Right atrium auricular region (tissue), 2 donors: ENCODE measurements at regions not wholly inside any gene's neighbourhood (a gene's known extent, or its start where the extent isn't known, plus 50 kb on each side); places are given as distances from the start of the nearest gene placed in this dataset.

Experiments
- DNase-seq: peaks from one replicate; pipeline ENCODE4 v3.0.0-alpha.2; 2019; ENCODE audit warnings: low spot score
- H3K27ac ChIP-seq, 2 donors: fragments of 200-600 bp; sonication (generic); 1 replicate in 1 of 2; 2 replicates in 1 of 2; pipeline ENCODE4 v1.5.1; 2016 to 2019
- H3K27me3 ChIP-seq, 2 donors: fragments of 200-600 bp; sonication (generic); one replicate each; pipeline versions ENCODE4 v1.5.1 to v1.6.0; 2017 to 2019
- H3K36me3 ChIP-seq: fragments of 200-600 bp; sonication (generic); one replicate; pipeline ENCODE4 v1.5.1; 2016
- H3K4me1 ChIP-seq, 2 donors: fragments of 200-600 bp; sonication (generic); one replicate each; pipeline versions ENCODE4 v1.5.1 to v1.6.0; 2017 to 2019
- H3K4me3 ChIP-seq, 2 donors: fragments of 200-600 bp; sonication (generic); 1 replicate in 1 of 2; 2 replicates in 1 of 2; pipeline ENCODE4 v1.5.1; 2017 to 2019; ENCODE audit warnings: mild to moderate bottlenecking in 1 of 2, moderate library complexity in 1 of 2
- H3K9me3 ChIP-seq, 2 donors: fragments of 200-600 bp; sonication (generic); one replicate each; pipeline ENCODE4 v1.5.1; 2019
- TF ChIP-seq, protein P1 (sequence below), 2 donors: fragments of 200-600 bp; sonication (generic); IDR thresholded peaks; one replicate each; pipeline ENCODE4 v1.5.1; 2019; ENCODE audit warnings: antibody characterized with exemption in 2 of 2

- Histone ChIP-seq H3K9me3 (no peaks in the 10 kb centered on the region), H3K27me3 (no peaks in the 10 kb centered on the region), H3K4me3 (no peak overlapping the region), H3K4me1 (no peaks in the 10 kb centered on the region), H3K27ac (no peak overlapping the region), H3K36me3 (no peaks in the 10 kb centered on the region)
- no peak for DNase-seq
- TF ChIP-seq, protein P1, sequence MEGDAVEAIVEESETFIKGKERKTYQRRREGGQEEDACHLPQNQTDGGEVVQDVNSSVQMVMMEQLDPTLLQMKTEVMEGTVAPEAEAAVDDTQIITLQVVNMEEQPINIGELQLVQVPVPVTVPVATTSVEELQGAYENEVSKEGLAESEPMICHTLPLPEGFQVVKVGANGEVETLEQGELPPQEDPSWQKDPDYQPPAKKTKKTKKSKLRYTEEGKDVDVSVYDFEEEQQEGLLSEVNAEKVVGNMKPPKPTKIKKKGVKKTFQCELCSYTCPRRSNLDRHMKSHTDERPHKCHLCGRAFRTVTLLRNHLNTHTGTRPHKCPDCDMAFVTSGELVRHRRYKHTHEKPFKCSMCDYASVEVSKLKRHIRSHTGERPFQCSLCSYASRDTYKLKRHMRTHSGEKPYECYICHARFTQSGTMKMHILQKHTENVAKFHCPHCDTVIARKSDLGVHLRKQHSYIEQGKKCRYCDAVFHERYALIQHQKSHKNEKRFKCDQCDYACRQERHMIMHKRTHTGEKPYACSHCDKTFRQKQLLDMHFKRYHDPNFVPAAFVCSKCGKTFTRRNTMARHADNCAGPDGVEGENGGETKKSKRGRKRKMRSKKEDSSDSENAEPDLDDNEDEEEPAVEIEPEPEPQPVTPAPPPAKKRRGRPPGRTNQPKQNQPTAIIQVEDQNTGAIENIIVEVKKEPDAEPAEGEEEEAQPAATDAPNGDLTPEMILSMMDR (IDR thresholded peaks at IDR 0.05) = no peak
Observed at GRCh38 chr5:120779674-120780073, 315.6 kb downstream of the PRR16 start.

GRCh38 chr5:120788481-120788880 is 324.4 kb downstream of the PRR16 start:
- Histone ChIP-seq H3K4me3 (no peak overlapping the region), H3K27ac (no peak overlapping the region), H3K4me1 (no peaks in the 10 kb centered on the region), H3K27me3 (no peaks in the 10 kb centered on the region), H3K9me3 (no peaks in the 10 kb centered on the region), H3K36me3 (no peaks in the 10 kb centered on the region)
- TF ChIP-seq, protein P1 (IDR thresholded peaks at IDR 0.05) = no peak
- no peak for DNase-seq

- H3K36me3 ChIP-seq = no peaks in the 10 kb centered on the region
- H3K27ac ChIP-seq = no peak overlapping the region
- DNase-seq = no peak
- no peaks in the 10 kb centered on the region for H3K9me3 ChIP-seq
- no peaks in the 10 kb centered on the region for H3K4me1 ChIP-seq
- no peaks in the 10 kb centered on the region for H3K27me3 ChIP-seq
- no peak overlapping the region for H3K4me3 ChIP-seq
- TF ChIP-seq, protein P1 (IDR thresholded peaks at IDR 0.05) = no peak
Observed at GRCh38 chr5:120789918-120790317, 325.8 kb downstream of the PRR16 start.

GRCh38 chr5:120790339-120790738 is 326.2 kb downstream of the PRR16 start:
- TF ChIP-seq, protein P1 (IDR thresholded peaks at IDR 0.05) = no peak
- Histone ChIP-seq H3K9me3 (no peaks in the 10 kb centered on the region), H3K4me1 (no peaks in the 10 kb centered on the region), H3K27me3 (no peaks in the 10 kb centered on the region), H3K27ac (no peak overlapping the region), H3K36me3 (no peaks in the 10 kb centered on the region), H3K4me3 (no peak overlapping the region)
- no peak for DNase-seq

DNA sequence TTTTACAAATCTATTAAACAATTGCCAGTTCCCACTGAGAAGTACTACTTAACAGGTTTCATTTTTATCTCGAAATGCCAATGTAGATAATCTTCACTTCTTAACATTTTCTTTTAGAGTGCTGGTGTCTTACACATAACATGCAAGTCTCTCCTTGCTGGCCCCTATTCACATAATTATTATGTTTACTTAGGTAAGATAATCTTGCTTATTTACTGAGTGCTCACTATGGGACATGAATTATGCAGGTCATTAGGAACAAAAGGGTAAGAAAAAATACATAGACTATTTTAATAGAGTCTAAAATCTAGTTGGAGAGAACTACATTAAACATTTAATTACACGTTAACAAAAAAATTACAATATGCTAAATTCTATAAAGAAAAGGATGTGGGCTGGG is 328.4 kb downstream of the PRR16 start:
- Histone ChIP-seq H3K4me1 (no peaks in the 10 kb centered on the region), H3K27ac (no peak overlapping the region), H3K4me3 (no peak overlapping the region), H3K9me3 (no peaks in the 10 kb centered on the region), H3K27me3 (no peaks in the 10 kb centered on the region), H3K36me3 (no peaks in the 10 kb centered on the region)
- no peak for DNase-seq
- TF ChIP-seq, protein P1 (IDR thresholded peaks at IDR 0.05) = no peak

DNA sequence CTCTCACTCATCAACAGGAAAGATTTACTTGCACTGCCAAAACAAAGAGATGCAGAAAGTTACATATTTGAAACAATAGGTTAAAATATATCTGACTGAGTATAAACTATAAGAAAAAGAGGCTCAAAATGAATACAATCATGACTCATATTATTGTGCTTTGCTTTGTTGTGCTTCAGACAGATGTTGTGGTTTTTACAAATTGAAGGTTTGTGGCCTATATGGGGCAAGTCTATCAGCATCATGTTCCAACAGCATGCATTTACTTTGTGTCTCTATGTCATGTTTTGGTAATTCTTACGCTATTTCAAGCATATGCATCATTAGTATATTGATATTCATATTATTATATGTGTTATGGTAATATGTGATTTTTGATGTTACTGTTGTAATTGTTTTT is 330.0 kb downstream of the PRR16 start:
- DNase-seq = no peak
- Histone ChIP-seq H3K9me3 (no peaks in the 10 kb centered on the region), H3K36me3 (no peaks in the 10 kb centered on the region), H3K4me1 (no peaks in the 10 kb centered on the region), H3K27me3 (no peaks in the 10 kb centered on the region), H3K27ac (no peak overlapping the region), H3K4me3 (no peak overlapping the region)
- TF ChIP-seq, protein P1 (IDR thresholded peaks at IDR 0.05) = no peak
